SK-N-SH (cell line): ENCODE measurements at regions not wholly inside any gene's neighbourhood (a gene's known extent, or its start where the extent isn't known, plus 50 kb on each side); places are given as distances from the start of the nearest gene placed in this dataset.

Source experiments
- CTCF ChIA-PET: fragments of 300-600, 350-600 bp; formaldehyde crosslinking; extraction: SDS; loops from one replicate; lab custom pipeline; 2021; lab: Yijun Ruan, JAX
- POLR2A ChIA-PET: fragments of 350-600 bp; sonication (Branson Sonifier 250); formaldehyde crosslinking; extraction: SDS; loops from one replicate; lab custom pipeline; 2020; ENCODE audit warnings: antibody characterized with exemption, inconsistent platforms; lab: Yijun Ruan, JAX
- DNase-seq: peaks from one replicate; pipeline ENCODE4 v3.0.0; 2012
- H2AFZ ChIP-seq: fragments of 200-600 bp; sonication (generic); 2 replicates; pipeline ENCODE4 v1.8.1; 2016; ENCODE audit warnings: antibody characterized with exemption, mild to moderate bottlenecking, low read depth
- H3F3A ChIP-seq: fragments of 200-600 bp; sonication (generic); replicated peaks from 2 replicates; pipeline ENCODE3; 2016; ENCODE audit warnings: antibody characterized with exemption, mild to moderate bottlenecking; ENCODE audit not compliant: insufficient read depth
- H3K27ac ChIP-seq, 2 experiments: fragments of 200-500 bp in 1 of 2; fragments of 200-600 bp in 1 of 2; sonication (Bioruptor generic) in 1 of 2; sonication (generic), shearing (Covaris generic) in 1 of 2; 2 replicates each; pipeline versions ENCODE4 v1.5.1 to v1.6.1; 2014 to 2016; ENCODE audit warnings: low read depth in 2 of 2, inconsistent platforms in 1 of 2, low read length in 1 of 2, mild to moderate bottlenecking in 1 of 2, mixed read lengths in 1 of 2
- H3K27me3 ChIP-seq: fragments of 200-600 bp; sonication (generic), shearing (Covaris generic); 2 replicates; pipeline ENCODE4 v1.6.1; 2016; ENCODE audit warnings: mixed run types; ENCODE audit not compliant: insufficient read depth
- H3K36me3 ChIP-seq, 2 experiments: fragments of 200-500 bp in 1 of 2; fragments of 200-600 bp in 1 of 2; sonication (Bioruptor generic) in 1 of 2; sonication (generic) in 1 of 2; replicated peaks in 1 of 2; 2 replicates each; pipeline versions ENCODE3 to v1.5.1; 2014 to 2016; ENCODE audit warnings: low read length in 1 of 2, mild to moderate bottlenecking in 1 of 2; ENCODE audit not compliant: insufficient read depth in 2 of 2, control insufficient read depth in 1 of 2
- H3K4me1 ChIP-seq, 2 experiments: fragments of 200-500 bp in 1 of 2; fragments of 200-600 bp in 1 of 2; sonication (Bioruptor generic) in 1 of 2; sonication (generic), shearing (Covaris generic) in 1 of 2; 2 replicates each; pipeline versions ENCODE4 v1.5.1 to v1.6.1; 2014 to 2016; ENCODE audit warnings: low read depth in 1 of 2, low read length in 1 of 2, mixed run types in 1 of 2; ENCODE audit not compliant: insufficient read depth in 2 of 2, control insufficient read depth in 1 of 2
- H3K4me2 ChIP-seq: fragments of 200-600 bp; sonication (generic), shearing (Covaris generic); 2 replicates; pipeline ENCODE4 v1.6.1; 2017; ENCODE audit warnings: mixed run types
- H3K4me3 ChIP-seq, 2 experiments: fragments of 200-500 bp in 1 of 2; fragments of 200-600 bp in 1 of 2; sonication (Bioruptor generic) in 1 of 2; sonication (generic), shearing (Covaris generic) in 1 of 2; 2 replicates each; pipeline versions ENCODE4 v1.5.1 to v1.8.1; 2014 to 2016; ENCODE audit warnings: low read depth in 2 of 2, inconsistent platforms in 1 of 2, low read length in 1 of 2, mild to moderate bottlenecking in 1 of 2, mixed read lengths in 1 of 2, moderate library complexity in 1 of 2
- H3K79me2 ChIP-seq: fragments of 200-600 bp; sonication (generic); 2 replicates; pipeline ENCODE4 v1.8.1; 2017; ENCODE audit warnings: mild to moderate bottlenecking; ENCODE audit not compliant: insufficient read depth
- H3K9ac ChIP-seq: fragments of 200-600 bp; sonication (generic); 2 replicates; pipeline ENCODE4 v1.6.1; 2017; ENCODE audit warnings: mixed run types
- H3K9me2 ChIP-seq: fragments of 200-600 bp; sonication (generic); 2 replicates; pipeline ENCODE4 v1.6.1; 2017; ENCODE audit warnings: mixed run types
- H3K9me3 ChIP-seq: fragments of 200-600 bp; sonication (generic); 2 replicates; pipeline ENCODE4 v1.6.1; 2017; ENCODE audit warnings: mixed run types, mild to moderate bottlenecking, moderate library complexity
- H4K20me1 ChIP-seq: fragments of 200-600 bp; sonication (generic); 2 replicates; pipeline ENCODE4 v1.6.1; 2017; ENCODE audit warnings: mild to moderate bottlenecking, mixed run types; ENCODE audit not compliant: insufficient read depth
- CHD2 ChIP-seq: fragments of 150-350 bp; IDR thresholded peaks from 2 replicates; pipeline ENCODE4 v1.6.1; 2018; ENCODE audit warnings: low read length; ENCODE audit not compliant: partially characterized antibody
- ELF1 ChIP-seq: IDR thresholded peaks from 2 replicates; pipeline ENCODE4 v1.4.0; 2012
- EP300 ChIP-seq, 2 experiments: IDR thresholded peaks; 2 replicates each; pipeline versions ENCODE4 v1.4.0 to v1.6.1; 2012; ENCODE audit warnings: borderline replicate concordance in 1 of 2, low read depth in 1 of 2, low read length in 1 of 2
- EZH2phosphoT487 ChIP-seq: fragments of 200-600 bp; sonication (generic); IDR thresholded peaks from 2 replicates; pipeline ENCODE4 v1.6.1; 2017; ENCODE audit warnings: low read depth, mixed run types, mild to moderate bottlenecking, antibody characterized with exemption, moderate library complexity, borderline replicate concordance
- FOSL2 ChIP-seq: IDR thresholded peaks from 2 replicates; pipeline ENCODE4 v1.4.0; 2012; ENCODE audit warnings: low read depth, mild to moderate bottlenecking, moderate library complexity, borderline replicate concordance
- FOXM1 ChIP-seq: IDR thresholded peaks from 2 replicates; pipeline ENCODE4 v1.4.0; 2012; ENCODE audit warnings: low read depth, mild to moderate bottlenecking
- GATA2 ChIP-seq: sonication (generic); formaldehyde crosslinking; IDR thresholded peaks from 2 replicates; pipeline ENCODE4 v1.5.0; 2020; ENCODE audit warnings: mild to moderate bottlenecking, missing genetic modification reagents
- IRF3 ChIP-seq: fragments of 150-350 bp; IDR thresholded peaks from 2 replicates; pipeline ENCODE4 v1.6.1; 2016; ENCODE audit warnings: mild to moderate bottlenecking, low read depth, low read length
- MEF2A ChIP-seq: IDR thresholded peaks from 2 replicates; pipeline ENCODE4 v1.4.0; 2012; ENCODE audit warnings: low read depth, borderline replicate concordance
- NFIC ChIP-seq: IDR thresholded peaks from 2 replicates; pipeline ENCODE4 v1.4.0; 2012; ENCODE audit warnings: borderline replicate concordance
- POLR2AphosphoS5 ChIP-seq: IDR thresholded peaks from 2 replicates; pipeline ENCODE4 v1.6.1; 2012; ENCODE audit warnings: low read depth, low read length
- RCOR1 ChIP-seq: fragments of 150-350 bp; IDR thresholded peaks from 2 replicates; pipeline ENCODE4 v1.6.1; 2017; ENCODE audit warnings: antibody characterized with exemption, low read length
- REST ChIP-seq: IDR thresholded peaks from 2 replicates; pipeline ENCODE4 v1.6.1; 2012; ENCODE audit warnings: mild to moderate bottlenecking, low read depth, low read length, moderate library complexity
- RFX5 ChIP-seq: IDR thresholded peaks from 2 replicates; pipeline ENCODE4 v1.6.1; 2012; ENCODE audit warnings: mild to moderate bottlenecking, improper control_type of control experiment, low read length
- RXRA ChIP-seq: IDR thresholded peaks from 2 replicates; pipeline ENCODE4 v1.4.0; 2012; ENCODE audit warnings: low read depth, mild to moderate bottlenecking, borderline replicate concordance
- SIN3A ChIP-seq: IDR thresholded peaks from 2 replicates; pipeline ENCODE4 v1.6.1; 2012; ENCODE audit warnings: low read depth, mild to moderate bottlenecking, low read length, moderate library complexity, borderline replicate concordance
- SMC3 ChIP-seq: IDR thresholded peaks from 2 replicates; pipeline ENCODE4 v1.6.1; 2012; ENCODE audit warnings: low read depth, low read length, improper control_type of control experiment
- TAF1 ChIP-seq: IDR thresholded peaks from 2 replicates; pipeline ENCODE4 v1.6.1; 2012; ENCODE audit warnings: low read depth, mild to moderate bottlenecking, low read length, moderate library complexity, borderline replicate concordance
- TEAD4 ChIP-seq: IDR thresholded peaks from 2 replicates; pipeline ENCODE4 v1.4.0; 2012; ENCODE audit warnings: mild to moderate bottlenecking, borderline replicate concordance; ENCODE audit not compliant: insufficient read depth
- USF1 ChIP-seq: IDR thresholded peaks from 2 replicates; pipeline ENCODE4 v1.4.0; 2012; ENCODE audit warnings: low read depth, borderline replicate concordance
- USF2 ChIP-seq: fragments of 150-350 bp; IDR thresholded peaks from 2 replicates; pipeline ENCODE4 v1.6.1; 2017; ENCODE audit warnings: antibody characterized with exemption, low read length, low read depth, borderline replicate concordance
- YY1 ChIP-seq: IDR thresholded peaks from 2 replicates; pipeline ENCODE4 v1.4.0; 2012; ENCODE audit warnings: low read depth, mild to moderate bottlenecking
- ZBTB33 ChIP-seq: IDR thresholded peaks from 2 replicates; pipeline ENCODE4 v1.4.0; 2012; ENCODE audit warnings: low read depth, borderline replicate concordance
- WGBS: methylation state at CpG from one replicate; pipeline ENCODE4 v1.1.6; 2017; ENCODE audit warnings: low lambda C conversion rate; 5-methylcytosine and 5-hydroxymethylcytosine counted together

- no peak for TF ChIP-seq REST
- TF ChIP-seq RXRA: no peak
- TF ChIP-seq MEF2A: no peak
- TF ChIP-seq FOSL2: no peak
- TF ChIP-seq ELF1: no peak
- no peak for TF ChIP-seq RFX5
- no peak for TF ChIP-seq SIN3A
- no peak for TF ChIP-seq POLR2AphosphoS5
- TF ChIP-seq EZH2phosphoT487: no peak
- no peak for TF ChIP-seq SMC3
- no peak for TF ChIP-seq IRF3
- no peak for TF ChIP-seq TEAD4
Measured at GRCh38 chr13:87553142-87553541, 118.0 kb upstream of the SLITRK5 start (continued).

- no peak overlapping the region for H3K4me2 ChIP-seq
- no peak overlapping the region for H3K27ac ChIP-seq
- no peak overlapping the region for H3K4me3 ChIP-seq
- H3F3A ChIP-seq: no peaks in the 10 kb centered on the region
- H3K36me3 ChIP-seq: no peaks in the 10 kb centered on the region
- H3K9me3 ChIP-seq: no peaks in the 10 kb centered on the region
- no peaks in the 10 kb centered on the region for H3K27me3 ChIP-seq
- no peak overlapping the region for H2AFZ ChIP-seq
- ChIA-PET CTCF (interaction anchor here (0.6 kb wide), 1 partner anchor 255 kb away, joined by 3 read pairs; no protein-coding TSS in a partner anchor), POLR2A (no interaction called here)
- DNase-seq: no peak
- H3K9ac ChIP-seq: no peak overlapping the region
- H3K79me2 ChIP-seq: no peaks in the 10 kb centered on the region
- no peaks in the 10 kb centered on the region; the same call in 1 of the 2 replicates for H3K9me2 ChIP-seq
- WGBS: 12% methylated on average over 3 of the region's 3 CpGs
- no peaks in the 10 kb centered on the region for H3K4me1 ChIP-seq
- no peaks in the 10 kb centered on the region for H4K20me1 ChIP-seq
- TF ChIP-seq TAF1 (no peak), ELF1 (no peak), SIN3A (no peak), ZBTB33 (no peak), NFIC (no peak), YY1 (no peak), POLR2AphosphoS5 (no peak), CHD2 (no peak), EZH2phosphoT487 (no peak), RFX5 (no peak), USF1 (no peak), EP300 (IDR thresholded peaks at IDR 0.05; ENCODE audit: borderline replicate concordance in 1 of 2, low read depth in 1 of 2, low read length in 1 of 2) (no peak), GATA2 (no peak), TEAD4 (no peak), RCOR1 (no peak), FOSL2 (no peak), FOXM1 (no peak), USF2 (no peak)
Measured at GRCh38 chr13:87554045-87554444, 117.1 kb upstream of the SLITRK5 start.
